ENCODE measurements at regions not wholly inside any gene's neighbourhood (a gene's known extent, or its start where the extent isn't known, plus 50 kb on each side); places are given as distances from the start of the nearest gene placed in this dataset.
"Not testable (repeated sequence)": the region's sequence is repeated elsewhere in the genome, so short reads cannot be mapped to it uniquely, and the experiment has no call there.

DNA sequence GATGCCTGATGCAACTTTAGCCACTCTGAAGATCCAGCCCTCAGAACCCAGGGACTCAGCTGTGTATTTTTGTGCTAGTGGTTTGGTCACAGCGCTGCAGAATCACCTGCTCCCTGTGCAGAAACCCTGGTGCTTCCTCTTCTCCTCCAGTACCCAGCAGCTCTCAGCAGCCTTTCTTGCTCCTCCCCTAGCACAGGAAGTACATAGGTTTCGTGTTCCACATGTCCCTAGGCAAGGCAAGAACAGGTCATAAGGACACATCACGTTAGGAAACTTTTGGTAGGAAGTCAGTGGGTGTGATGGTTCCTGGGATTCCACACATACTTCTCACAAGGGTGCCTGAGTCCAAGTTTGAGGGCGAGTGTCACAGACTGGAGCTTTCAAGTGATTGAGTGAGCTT lies 167.9 kb upstream of the PRSS1 start:
- Histone ChIP-seq H3K4me3 (ENCODE audit: low read length) (no peak overlapping the region), H3K4me1 (ENCODE audit: insufficient read depth, low read length) (peaks cover 12% of the 10 kb centered on the region), H3K9me3 (ENCODE audit: low read depth, low read length) (no peaks in the 10 kb centered on the region), H3K27me3 (ENCODE audit: insufficient read depth, low read length) (no peaks in the 10 kb centered on the region)

DNA sequence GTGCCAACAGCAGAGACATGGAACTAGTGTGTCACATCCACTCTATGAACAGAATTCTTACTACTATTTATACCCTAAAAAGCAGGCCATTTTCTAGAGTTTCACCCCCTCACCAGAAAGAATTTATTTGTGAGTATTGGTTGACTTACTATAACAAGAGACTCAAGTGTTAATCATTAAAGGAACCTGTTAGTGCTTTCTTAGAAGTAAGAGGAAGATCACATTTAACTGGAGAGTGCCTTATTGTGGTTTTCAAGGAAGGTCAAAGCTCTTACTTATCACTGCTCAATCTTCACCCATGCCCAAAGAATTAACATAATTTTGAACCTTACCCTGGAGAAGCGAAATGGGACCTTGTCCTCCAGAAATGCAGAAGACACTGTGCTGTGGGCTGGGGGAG lies 169.3 kb upstream of the PRSS1 start:
- Histone ChIP-seq H3K27me3 (ENCODE audit: insufficient read depth, low read length) (no peaks in the 10 kb centered on the region), H3K4me1 (ENCODE audit: insufficient read depth, low read length) (peaks cover 12% of the 10 kb centered on the region), H3K9me3 (ENCODE audit: low read depth, low read length) (no peaks in the 10 kb centered on the region), H3K4me3 (ENCODE audit: low read length) (no peak overlapping the region)

GRCh38 chr7:142575351-142575750 lies 173.9 kb upstream of the PRSS1 start:
- H3K4me3 ChIP-seq (ENCODE audit: low read length); H3K27me3 ChIP-seq (ENCODE audit: insufficient read depth, low read length): not testable (repeated sequence)

DNA sequence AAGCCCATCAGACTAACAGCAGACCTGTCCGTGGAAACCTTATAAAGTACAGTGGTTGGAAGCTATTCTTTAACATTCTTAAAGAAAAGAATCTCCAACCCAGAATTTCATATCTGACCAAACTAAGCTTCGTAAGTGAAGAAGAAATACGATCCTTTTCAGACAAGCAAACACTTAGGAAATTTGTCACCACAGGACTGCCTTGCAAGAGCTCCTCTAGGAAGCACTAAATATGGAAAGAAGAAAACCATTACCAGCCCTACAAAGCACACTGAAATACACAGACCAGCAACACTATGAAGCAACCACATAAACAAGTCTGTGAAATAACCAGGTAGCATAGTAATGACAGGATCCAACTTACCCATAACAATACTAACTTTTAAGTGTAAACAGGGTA lies 177.7 kb upstream of the PRSS1 start:
- H3K4me1 ChIP-seq (ENCODE audit: insufficient read depth, low read length), result peaks cover 18% of the 10 kb centered on the region
- no peak overlapping the region for H3K4me3 ChIP-seq (ENCODE audit: low read length)
- no peaks in the 10 kb centered on the region for H3K9me3 ChIP-seq (ENCODE audit: low read depth, low read length)
- H3K27me3 ChIP-seq (ENCODE audit: insufficient read depth, low read length), result no peaks in the 10 kb centered on the region

More at GRCh38 chr7:142575351-142575750, 173.9 kb upstream of the PRSS1 start:
- not testable (repeated sequence) for H3K9me3 ChIP-seq (ENCODE audit: low read depth, low read length); H3K4me1 ChIP-seq (ENCODE audit: insufficient read depth, low read length)

GRCh38 chr7:142569851-142570250 lies 179.4 kb upstream of the PRSS1 start:
- Histone ChIP-seq H3K4me3 (ENCODE audit: low read length) (no peak overlapping the region), H3K4me1 (ENCODE audit: insufficient read depth, low read length) (peaks cover 28% of the 10 kb centered on the region), H3K27me3 (ENCODE audit: insufficient read depth, low read length) (no peaks in the 10 kb centered on the region), H3K9me3 (ENCODE audit: low read depth, low read length) (no peaks in the 10 kb centered on the region)

GRCh38 chr7:142568435-142569097 lies 180.7 kb upstream of the PRSS1 start:
- Histone ChIP-seq H3K4me1 (ENCODE audit: insufficient read depth, low read length) (peaks cover 38% of the 10 kb centered on the region), H3K27me3 (ENCODE audit: insufficient read depth, low read length) (no peaks in the 10 kb centered on the region), H3K4me3 (ENCODE audit: low read length) (no peak overlapping the region), H3K9me3 (ENCODE audit: low read depth, low read length) (no peaks in the 10 kb centered on the region)

- Histone ChIP-seq H3K27me3 (ENCODE audit: insufficient read depth, low read length) (no peaks in the 10 kb centered on the region), H3K4me3 (ENCODE audit: low read length) (no peak overlapping the region), H3K4me1 (ENCODE audit: insufficient read depth, low read length) (peaks cover 48% of the 10 kb centered on the region), H3K9me3 (ENCODE audit: low read depth, low read length) (no peaks in the 10 kb centered on the region)
Measured at GRCh38 chr7:142567201-142568075, 181.8 kb upstream of the PRSS1 start.

GRCh38 chr7:142566271-142566670 lies 183.0 kb upstream of the PRSS1 start:
- Histone ChIP-seq H3K4me1 (ENCODE audit: insufficient read depth, low read length) (peaks cover 48% of the 10 kb centered on the region), H3K27me3 (ENCODE audit: insufficient read depth, low read length) (no peaks in the 10 kb centered on the region)

DNA sequence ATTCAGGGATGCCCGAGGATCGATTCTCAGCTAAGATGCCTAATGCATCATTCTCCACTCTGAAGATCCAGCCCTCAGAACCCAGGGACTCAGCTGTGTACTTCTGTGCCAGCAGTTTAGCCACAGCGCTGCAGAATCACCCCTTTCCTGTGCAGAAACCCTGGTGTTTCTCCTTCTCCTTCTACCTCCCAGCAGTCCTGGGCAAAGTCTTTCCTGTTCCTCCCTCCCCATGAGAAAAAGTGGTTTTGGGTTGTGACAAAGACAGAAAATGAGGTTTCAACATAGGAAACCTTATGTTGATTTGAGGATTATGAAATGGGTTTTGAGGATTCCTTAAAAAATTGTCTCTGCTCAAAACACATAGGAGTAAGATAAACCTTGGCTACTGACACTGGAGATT lies 185.1 kb upstream of the PRSS1 start:
- not testable (repeated sequence) for H3K4me3 ChIP-seq (ENCODE audit: low read length); H3K9me3 ChIP-seq (ENCODE audit: low read depth, low read length); H3K27me3 ChIP-seq (ENCODE audit: insufficient read depth, low read length)
- H3K4me1 ChIP-seq (ENCODE audit: insufficient read depth, low read length), result peaks cover 48% of the 10 kb centered on the region

More at GRCh38 chr7:142566271-142566670, 183.0 kb upstream of the PRSS1 start:
- Histone ChIP-seq H3K4me3 (ENCODE audit: low read length) (no peak overlapping the region), H3K9me3 (ENCODE audit: low read depth, low read length) (no peaks in the 10 kb centered on the region)

GRCh38 chr7:142563470-142563869 lies 185.8 kb upstream of the PRSS1 start:
- Histone ChIP-seq H3K4me3 (ENCODE audit: low read length) (no peak overlapping the region), H3K27me3 (ENCODE audit: insufficient read depth, low read length) (no peaks in the 10 kb centered on the region), H3K9me3 (ENCODE audit: low read depth, low read length) (no peaks in the 10 kb centered on the region), H3K4me1 (ENCODE audit: insufficient read depth, low read length) (peaks cover 44% of the 10 kb centered on the region)

DNA sequence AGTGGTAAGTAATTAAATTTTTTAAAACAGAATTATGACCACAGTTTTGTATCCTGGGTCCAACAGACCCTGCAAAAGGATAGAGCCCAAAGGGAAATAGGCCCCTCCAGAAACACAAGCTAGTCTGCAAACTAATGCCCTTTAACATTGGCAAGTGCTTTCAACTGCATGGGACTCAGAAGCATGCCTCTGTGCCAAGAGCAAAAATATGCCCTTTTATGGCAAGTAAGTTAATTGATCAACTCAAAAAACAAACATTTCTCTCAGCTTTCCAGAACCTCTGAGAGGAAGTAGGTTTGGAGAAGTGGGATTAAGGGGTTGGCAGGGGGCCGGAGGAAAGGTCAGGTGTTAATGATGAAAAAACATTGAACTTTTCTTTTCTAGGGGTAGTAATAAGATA lies 186.6 kb upstream of the PRSS1 start:
- Histone ChIP-seq H3K27me3 (ENCODE audit: insufficient read depth, low read length) (no peaks in the 10 kb centered on the region), H3K4me1 (ENCODE audit: insufficient read depth, low read length) (peaks cover 42% of the 10 kb centered on the region), H3K9me3 (ENCODE audit: low read depth, low read length) (no peaks in the 10 kb centered on the region), H3K4me3 (ENCODE audit: low read length) (no peak overlapping the region)

GRCh38 chr7:142561396-142561795 lies 187.9 kb upstream of the PRSS1 start:
- H3K4me3 ChIP-seq (ENCODE audit: low read length); H3K9me3 ChIP-seq (ENCODE audit: low read depth, low read length); H3K27me3 ChIP-seq (ENCODE audit: insufficient read depth, low read length): not testable (repeated sequence)
- peaks cover 41% of the 10 kb centered on the region for H3K4me1 ChIP-seq (ENCODE audit: insufficient read depth, low read length)

GRCh38 chr7:142560770-142561169 lies 188.5 kb upstream of the PRSS1 start:
- not testable (repeated sequence) for H3K9me3 ChIP-seq (ENCODE audit: low read depth, low read length); H3K27me3 ChIP-seq (ENCODE audit: insufficient read depth, low read length); H3K4me3 ChIP-seq (ENCODE audit: low read length)
- H3K4me1 ChIP-seq (ENCODE audit: insufficient read depth, low read length), result peaks cover 36% of the 10 kb centered on the region

- peaks cover 34% of the 10 kb centered on the region for H3K4me1 ChIP-seq (ENCODE audit: insufficient read depth, low read length)
- H3K9me3 ChIP-seq (ENCODE audit: low read depth, low read length), result no peaks in the 10 kb centered on the region
- H3K27me3 ChIP-seq (ENCODE audit: insufficient read depth, low read length), result no peaks in the 10 kb centered on the region
- H3K4me3 ChIP-seq (ENCODE audit: low read length), result no peak overlapping the region
Measured at GRCh38 chr7:142560166-142560565, 189.1 kb upstream of the PRSS1 start.

GRCh38 chr7:142557971-142558582 lies 191.2 kb upstream of the PRSS1 start:
- no peaks in the 10 kb centered on the region for H3K9me3 ChIP-seq (ENCODE audit: low read depth, low read length)
- H3K27me3 ChIP-seq (ENCODE audit: insufficient read depth, low read length), result no peaks in the 10 kb centered on the region
- peaks cover 29% of the 10 kb centered on the region for H3K4me1 ChIP-seq (ENCODE audit: insufficient read depth, low read length)
- no peak overlapping the region for H3K4me3 ChIP-seq (ENCODE audit: low read length)

Measured in mononuclear cell (primary cell).